H1 (cell line): ENCODE measurements at regions not wholly inside any gene's neighbourhood (a gene's known extent, or its start where the extent isn't known, plus 50 kb on each side); places are given as distances from the start of the nearest gene placed in this dataset.

Experiments
- CTCF ChIA-PET: fragments of 300-600 bp; sonication (Branson Sonifier 250); formaldehyde crosslinking; loops from one replicate; lab custom pipeline; 2021; ENCODE audit not compliant: partially characterized antibody; lab: Charles Lee
- POLR2A ChIA-PET: fragments of 300-600 bp; sonication (Branson Sonifier 250); formaldehyde crosslinking; loops from one replicate; lab custom pipeline; 2021; ENCODE audit warnings: inconsistent platforms; ENCODE audit not compliant: partially characterized antibody; lab: Charles Lee
- DNase-seq, 2 experiments: peaks; one replicate each; pipeline versions ENCODE4 v3.0.0 to v3.0.0-alpha.2; 2010 to 2022; ENCODE audit warnings: low spot score in 2 of 2, low read depth in 1 of 2, mixed read lengths in 1 of 2
- FAIRE-seq: peaks from 2 replicates; lab custom pipeline; 2011; peaks lifted over from hg19 to GRCh38; lab: Jason Lieb, UNC
- H2AFZ ChIP-seq: 2 replicates; pipeline ENCODE4 v1.8.1; 2012; ENCODE audit warnings: low read length, inconsistent platforms
- H2AK5ac ChIP-seq: 2 replicates; pipeline ENCODE4 v1.6.1; 2013; ENCODE audit warnings: low read depth, low read length
- H2BK120ac ChIP-seq: replicated peaks from 2 replicates; pipeline ENCODE3; 2013; ENCODE audit warnings: low read depth, low read length, inconsistent platforms
- H2BK12ac ChIP-seq: 2 replicates; pipeline ENCODE4 v1.6.1; 2013; ENCODE audit warnings: low read depth, low read length
- H2BK15ac ChIP-seq: 2 replicates; pipeline ENCODE4 v1.6.1; 2013; ENCODE audit warnings: low read length
- H2BK20ac ChIP-seq: 2 replicates; pipeline ENCODE4 v1.6.1; 2013; ENCODE audit warnings: low read length
- H2BK5ac ChIP-seq: 2 replicates; pipeline ENCODE4 v1.6.1; 2013; ENCODE audit warnings: low read depth, low read length
- H3K14ac ChIP-seq: 2 replicates; pipeline ENCODE4 v1.6.1; 2013; ENCODE audit warnings: inconsistent platforms; ENCODE audit not compliant: insufficient read length
- H3K18ac ChIP-seq: 2 replicates; pipeline ENCODE4 v1.6.1; 2013; ENCODE audit warnings: low read length; ENCODE audit errors: extremely low read depth
- H3K23ac ChIP-seq: 2 replicates; pipeline ENCODE4 v1.6.1; 2013; ENCODE audit warnings: inconsistent platforms; ENCODE audit not compliant: insufficient read length
- H3K23me2 ChIP-seq: 2 replicates; pipeline ENCODE4 v1.6.1; 2013; ENCODE audit warnings: low read depth, low read length
- H3K27ac ChIP-seq: 2 replicates; pipeline ENCODE4 v1.6.1; 2011; ENCODE audit warnings: low read depth, low read length, inconsistent platforms
- H3K27me3 ChIP-seq, 4 experiments: replicated peaks in 1 of 4; 1 replicate in 1 of 4; 2 replicates in 3 of 4; pipeline versions ENCODE4 v1.6.1 to v1.8.1; 2011 to 2013; ENCODE audit warnings: low read length in 3 of 4, mild to moderate bottlenecking in 3 of 4, inconsistent platforms in 2 of 4, mixed read lengths in 2 of 4, moderate library complexity in 1 of 4; ENCODE audit not compliant: control insufficient read depth in 3 of 4, insufficient read depth in 3 of 4; ENCODE audit errors: extremely low read depth in 1 of 4
- H3K36me3 ChIP-seq, 4 experiments: 2 replicates each; pipeline versions ENCODE4 v1.6.1 to v1.8.1; 2011 to 2013; ENCODE audit warnings: mild to moderate bottlenecking in 4 of 4, low read length in 3 of 4, moderate library complexity in 2 of 4, control low read depth in 1 of 4, inconsistent platforms in 1 of 4; ENCODE audit not compliant: insufficient read depth in 4 of 4, control insufficient read depth in 2 of 4
- H3K4ac ChIP-seq: replicated peaks from 2 replicates; pipeline ENCODE3; 2013; ENCODE audit warnings: low read length, low read depth, mixed read lengths, inconsistent platforms; ENCODE audit not compliant: insufficient read length
- H3K4me1 ChIP-seq, 4 experiments: replicated peaks in 1 of 4; 1 replicate in 1 of 4; 2 replicates in 3 of 4; pipeline versions ENCODE4 v1.6.1 to v1.8.1; 2011 to 2013; ENCODE audit warnings: low read length in 3 of 4, inconsistent platforms in 2 of 4, mixed read lengths in 1 of 4; ENCODE audit not compliant: insufficient read depth in 4 of 4, control insufficient read depth in 3 of 4
- H3K4me2 ChIP-seq, 2 experiments: 2 replicates each; pipeline versions ENCODE4 v1.6.1 to v1.8.1; 2011 to 2013; ENCODE audit warnings: low read depth in 2 of 2, low read length in 2 of 2, control low read depth in 1 of 2, inconsistent platforms in 1 of 2, mild to moderate bottlenecking in 1 of 2; ENCODE audit not compliant: insufficient read depth in 1 of 2
- H3K4me3 ChIP-seq, 4 experiments: fragments of 200-600, 300-600 bp in 1 of 4; sonication (generic), shearing (Covaris generic), sonication (Bioruptor Twin) in 1 of 4; 2 replicates each; pipeline versions ENCODE4 v1.5.1 to v1.8.1; 2011 to 2016; ENCODE audit warnings: low read length in 4 of 4, low read depth in 3 of 4, control low read depth in 2 of 4, inconsistent platforms in 2 of 4, mild to moderate bottlenecking in 2 of 4, mixed read lengths in 1 of 4, moderate library complexity in 1 of 4; ENCODE audit not compliant: insufficient read depth in 2 of 4; ENCODE audit errors: extremely low read depth in 1 of 4
- H3K56ac ChIP-seq: replicated peaks from 2 replicates; pipeline ENCODE3; 2013; ENCODE audit warnings: low read depth, mild to moderate bottlenecking, mixed read lengths, low read length, inconsistent platforms; ENCODE audit not compliant: insufficient read length
- H3K79me1 ChIP-seq: 2 replicates; pipeline ENCODE4 v1.6.1; 2013; ENCODE audit warnings: low read depth, low read length, control low read depth
- H3K79me2 ChIP-seq, 2 experiments: 2 replicates each; pipeline versions ENCODE4 v1.6.1 to v1.8.1; 2012 to 2013; ENCODE audit warnings: low read length in 2 of 2, mild to moderate bottlenecking in 2 of 2, inconsistent platforms in 1 of 2; ENCODE audit not compliant: insufficient read depth in 2 of 2, control insufficient read depth in 1 of 2
- H3K9ac ChIP-seq, 4 experiments: replicated peaks in 1 of 4; 1 replicate in 1 of 4; 2 replicates in 3 of 4; pipeline versions ENCODE4 v1.6.1 to v1.8.1; 2011 to 2013; ENCODE audit warnings: low read depth in 3 of 4, low read length in 3 of 4, control low read depth in 2 of 4, mild to moderate bottlenecking in 2 of 4, moderate library complexity in 2 of 4, inconsistent platforms in 1 of 4; ENCODE audit errors: extremely low read depth in 1 of 4
- H3K9me3 ChIP-seq, 2 experiments: 2 replicates each; pipeline versions ENCODE4 v1.6.1 to v1.8.1; 2012 to 2013; ENCODE audit warnings: mild to moderate bottlenecking in 2 of 2, moderate library complexity in 2 of 2, control low read depth in 1 of 2, inconsistent platforms in 1 of 2, low read depth in 1 of 2, low read length in 1 of 2, mixed read lengths in 1 of 2; ENCODE audit not compliant: insufficient read depth in 2 of 2
- H4K20me1 ChIP-seq, 2 experiments: replicated peaks in 1 of 2; 2 replicates each; pipeline versions ENCODE3 to v1.8.1; 2011 to 2013; ENCODE audit warnings: inconsistent platforms in 2 of 2, low read length in 2 of 2, mild to moderate bottlenecking in 1 of 2; ENCODE audit not compliant: insufficient read depth in 2 of 2, control insufficient read depth in 1 of 2
- H4K5ac ChIP-seq: 2 replicates; pipeline ENCODE4 v1.6.1; 2013; ENCODE audit warnings: low read length, low read depth, mixed read lengths, inconsistent platforms; ENCODE audit not compliant: insufficient read length
- H4K8ac ChIP-seq: 2 replicates; pipeline ENCODE4 v1.8.0; 2013; ENCODE audit warnings: mild to moderate bottlenecking, moderate library complexity, low read length, inconsistent platforms; ENCODE audit not compliant: insufficient read depth; ENCODE audit errors: extremely low read depth
- H4K91ac ChIP-seq: replicated peaks from 2 replicates; pipeline ENCODE3; 2013; ENCODE audit warnings: low read length, mixed read lengths, inconsistent platforms; ENCODE audit not compliant: insufficient read length
- BCL11A ChIP-seq, 2 experiments: IDR thresholded peaks; one replicate each; pipeline ENCODE4 v1.6.1; 2011; ENCODE audit warnings: low read depth in 2 of 2, low read length in 2 of 2, mild to moderate bottlenecking in 2 of 2
- CREB1 ChIP-seq: IDR thresholded peaks from 2 replicates; pipeline ENCODE4 v1.6.1; 2012; ENCODE audit warnings: inconsistent platforms
- EZH2 ChIP-seq: fragments of 200-600 bp; sonication (generic); IDR thresholded peaks from 2 replicates; pipeline ENCODE4 v1.7.1; 2012; ENCODE audit warnings: low read depth, mild to moderate bottlenecking, moderate library complexity, low read length, inconsistent platforms; ENCODE audit not compliant: severe bottlenecking
- KDM4A ChIP-seq: IDR thresholded peaks from one replicate; pipeline ENCODE4 v1.7.1; 2012; ENCODE audit warnings: low read depth, mild to moderate bottlenecking, moderate library complexity, low read length, inconsistent platforms; ENCODE audit not compliant: severe bottlenecking
- RAD21 ChIP-seq, 2 experiments: IDR thresholded peaks in 1 of 2; conservative IDR thresholded peaks in 1 of 2; 2 replicates each; pipeline ENCODE4 v1.6.1; 2011; ENCODE audit warnings: low read depth in 2 of 2, low read length in 2 of 2, improper control_type of control experiment in 1 of 2, inconsistent platforms in 1 of 2, mild to moderate bottlenecking in 1 of 2, moderate library complexity in 1 of 2
- RBBP5 ChIP-seq: IDR thresholded peaks from 2 replicates; pipeline ENCODE4 v1.7.1; 2012; ENCODE audit warnings: low read depth, mild to moderate bottlenecking, inconsistent platforms, low read length, moderate library complexity, borderline replicate concordance
- SIN3A ChIP-seq, 2 experiments: IDR thresholded peaks in 1 of 2; conservative IDR thresholded peaks in 1 of 2; 2 replicates each; pipeline ENCODE4 v1.6.1; 2011 to 2012; ENCODE audit warnings: low read length in 2 of 2, improper control_type of control experiment in 1 of 2, low read depth in 1 of 2, mild to moderate bottlenecking in 1 of 2
- TEAD4 ChIP-seq: IDR thresholded peaks from 2 replicates; pipeline ENCODE4 v1.6.1; 2012; ENCODE audit warnings: low read depth, low read length, inconsistent platforms, mixed read lengths
- WGBS, 2 experiments: shearing (Covaris generic) in 1 of 2; methylation state at CpG; one replicate each; pipeline versions ENCODE4 v1.1.6 to v1.1.7; 2013 to 2015; ENCODE audit warnings: low lambda C conversion rate in 2 of 2, mixed read lengths in 2 of 2, inconsistent platforms in 1 of 2, low coverage in 1 of 2, missing lambda C conversion rate in 1 of 2; ENCODE audit not compliant: insufficient replicate concordance in 2 of 2, insufficient coverage in 1 of 2, insufficient read length in 1 of 2; ENCODE audit errors: extremely low coverage in 1 of 2, missing lambda C conversion rate in 1 of 2; 5-methylcytosine and 5-hydroxymethylcytosine counted together

GRCh38 chr5:106858616-106859015, 812.1 kb downstream of the EFNA5 start:
- Histone ChIP-seq H3K4me3 (no peak overlapping the region), H4K91ac (no peak overlapping the region), H2BK20ac (no peak overlapping the region), H2BK120ac (no peak overlapping the region), H4K5ac (no peak overlapping the region), H3K27ac (no peak overlapping the region), H2AK5ac (no peak overlapping the region), H3K9me3 (no peaks in the 10 kb centered on the region), H3K9ac (no peak overlapping the region), H3K27me3 (no peaks in the 10 kb centered on the region), H3K23me2 (no peaks in the 10 kb centered on the region), H3K23ac (no peak overlapping the region), H4K8ac (no peak overlapping the region), H2BK12ac (no peak overlapping the region), H3K56ac (no peak overlapping the region), H3K36me3 (no peaks in the 10 kb centered on the region), H3K14ac (no peak overlapping the region), H3K79me1 (no peaks in the 10 kb centered on the region), H4K20me1 (no peaks in the 10 kb centered on the region), H3K4me2 (no peak overlapping the region), H3K79me2 (no peaks in the 10 kb centered on the region), H3K4ac (no peak overlapping the region), H2AFZ (no peak overlapping the region), H2BK15ac (no peak overlapping the region), H2BK5ac (no peak overlapping the region), H3K18ac (no peak overlapping the region), H3K4me1 (peaks cover 0 to 9% (median 1%) of the 10 kb centered on the region in 4 experiments; a peak in 2 of 7 replicates)
- DNase-seq (no peak), FAIRE-seq (no peak)
- no peak for TF ChIP-seq SIN3A (conservative IDR thresholded peaks at IDR 0.05 in 1 of 2, IDR thresholded peaks at IDR 0.05 in 1 of 2; ENCODE audit: low read depth in 1 of 2, low read length in 2 of 2)
- TF ChIP-seq EZH2 = no peak
- no peak for TF ChIP-seq BCL11A (IDR thresholded peaks at IDR 0.05; ENCODE audit: low read depth in 2 of 2, low read length in 2 of 2)
- TF ChIP-seq RAD21 (IDR thresholded peaks at IDR 0.05 in 1 of 2, conservative IDR thresholded peaks at IDR 0.05 in 1 of 2; ENCODE audit: low read depth in 2 of 2, low read length in 2 of 2) = peak in 1 of 2 experiments; percentile 6; a peak in 1 of 4 replicates
- TF ChIP-seq KDM4A = no peak
- no peak for TF ChIP-seq CREB1
- TF ChIP-seq RBBP5 = no peak
- TF ChIP-seq TEAD4 = no peak
- 51% methylated on average over 2 of the region's 2 CpGs; no CpG with 5 or more reads in 1 of the 2 experiments for WGBS, 2 experiments
- ChIA-PET POLR2A (interaction anchor here (1.3 kb wide), 1 partner anchor 29 kb away, joined by 3 read pairs; no protein-coding TSS in a partner anchor), CTCF (interaction anchor here (0.6 to 1.5 kb wide), 5 partner anchors 15 to 665 kb away, joined by 3 to 6 read pairs (median 5); no protein-coding TSS in a partner anchor)
